ENCODE measurements at regions not wholly inside any gene's neighbourhood (a gene's known extent, or its start where the extent isn't known, plus 50 kb on each side); places are given as distances from the start of the nearest gene placed in this dataset.

- TF ChIP-seq POLR2A (IDR thresholded peaks at IDR 0.05) (no peak), CTCF (IDR thresholded peaks at IDR 0.05 in 4 of 5, conservative IDR thresholded peaks at IDR 0.05 in 1 of 5) (no peak)
These were observed 50.4 kb upstream of the ENO4 start for GRCh38 chr10:116798859-116799258.

Measured in gastrocnemius medialis (tissue), 4 donors.